ENCODE measurements at regions not wholly inside any gene's neighbourhood (a gene's known extent, or its start where the extent isn't known, plus 50 kb on each side); places are given as distances from the start of the nearest gene placed in this dataset.

GRCh38 chr6:45783716-45784115 is 231.9 kb downstream of the CLIC5 start:
- no peaks in the 10 kb centered on the region for H3K36me3 Mint-ChIP-seq
- ATAC-seq (no peak), DNase-seq (no peak)
- peaks cover 5% of the 10 kb centered on the region for H3K27me3 Mint-ChIP-seq
- no peaks in the 10 kb centered on the region for H3K9me3 Mint-ChIP-seq (ENCODE audit: low read depth)
- H3K4me1 Mint-ChIP-seq: no peaks in the 10 kb centered on the region
- H3K27ac Mint-ChIP-seq: no peak overlapping the region
- CTCF ChIA-PET: no interaction called here
- H3K4me3 Mint-ChIP-seq: no peak overlapping the region

DNA sequence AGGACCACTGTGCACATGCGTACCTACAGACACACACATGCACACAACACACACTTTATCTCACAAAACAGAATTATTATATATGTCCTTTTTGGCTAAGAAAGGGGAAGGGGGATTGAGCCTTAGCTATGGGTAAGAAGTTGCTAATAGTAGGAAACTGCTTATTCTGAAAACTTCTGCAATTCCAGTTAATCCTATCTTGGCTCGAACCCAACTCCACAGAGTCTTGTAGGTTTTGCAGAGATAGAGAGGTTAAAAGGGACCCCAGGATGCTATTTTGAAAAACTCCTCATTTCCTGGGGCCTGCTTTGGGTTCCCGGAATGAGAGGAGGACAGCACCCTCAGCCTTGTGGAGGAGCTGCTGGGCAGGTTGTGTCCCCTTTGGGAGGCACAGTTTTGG is 233.8 kb downstream of the CLIC5 start:
- no peak overlapping the region for H3K27ac Mint-ChIP-seq
- H3K36me3 Mint-ChIP-seq: no peaks in the 10 kb centered on the region
- DNase-seq (no peak), ATAC-seq (no peak)
- CTCF ChIA-PET: no interaction called here
- no peaks in the 10 kb centered on the region for H3K9me3 Mint-ChIP-seq (ENCODE audit: low read depth)
- peaks cover 10% of the 10 kb centered on the region for H3K27me3 Mint-ChIP-seq
- H3K4me1 Mint-ChIP-seq: no peaks in the 10 kb centered on the region
- no peak overlapping the region for H3K4me3 Mint-ChIP-seq

GRCh38 chr6:45780523-45780922 is 235.1 kb downstream of the CLIC5 start:
- CTCF ChIA-PET: no interaction called here
- Mint-ChIP-seq H3K36me3 (no peaks in the 10 kb centered on the region), H3K9me3 (ENCODE audit: low read depth) (no peaks in the 10 kb centered on the region), H3K4me3 (no peak overlapping the region), H3K27ac (no peak overlapping the region), H3K27me3 (peaks cover 12% of the 10 kb centered on the region), H3K4me1 (no peaks in the 10 kb centered on the region)
- ATAC-seq (no peak), DNase-seq (no peak)

DNA sequence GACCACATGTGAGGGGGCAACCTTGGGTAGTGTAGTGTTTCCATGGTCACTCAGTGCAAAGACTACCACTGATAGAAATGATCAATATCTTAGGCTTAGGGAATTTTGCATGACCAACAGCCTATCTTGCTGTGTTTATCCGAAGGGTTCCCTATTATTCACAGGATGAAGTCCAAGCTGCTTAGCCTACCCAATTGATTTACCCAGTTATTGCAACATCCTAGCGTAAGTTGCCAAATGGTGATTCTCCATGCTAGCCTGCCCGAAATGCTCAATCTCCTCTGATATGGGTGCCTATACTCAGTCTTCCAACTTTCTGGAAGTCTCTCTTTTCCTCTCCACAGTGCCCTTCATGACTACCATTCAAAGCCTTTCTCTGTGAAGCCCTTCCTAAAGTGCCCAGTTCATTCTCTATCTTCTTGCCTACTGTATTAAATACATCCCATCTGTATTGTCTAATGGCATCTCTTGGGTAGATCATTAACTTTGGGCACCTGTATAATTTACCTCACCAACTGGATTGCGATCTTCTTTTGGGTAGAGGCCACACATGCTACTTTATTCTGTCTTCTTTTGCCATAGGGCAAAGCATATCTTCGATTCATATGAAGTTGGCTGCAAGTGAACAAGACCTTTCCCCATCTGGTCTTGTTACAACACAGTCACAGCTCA is 240.5 kb downstream of the CLIC5 start:
- H3K4me3 Mint-ChIP-seq: no peak overlapping the region
- H3K4me1 Mint-ChIP-seq: no peaks in the 10 kb centered on the region
- H3K27ac Mint-ChIP-seq: no peak overlapping the region
- H3K9me3 Mint-ChIP-seq (ENCODE audit: low read depth): no peaks in the 10 kb centered on the region
- peaks cover 14% of the 10 kb centered on the region for H3K27me3 Mint-ChIP-seq
- CTCF ChIA-PET: no interaction called here
- H3K36me3 Mint-ChIP-seq: peaks cover 2% of the 10 kb centered on the region
- no peak for DNase-seq
- ATAC-seq: no peak

DNA sequence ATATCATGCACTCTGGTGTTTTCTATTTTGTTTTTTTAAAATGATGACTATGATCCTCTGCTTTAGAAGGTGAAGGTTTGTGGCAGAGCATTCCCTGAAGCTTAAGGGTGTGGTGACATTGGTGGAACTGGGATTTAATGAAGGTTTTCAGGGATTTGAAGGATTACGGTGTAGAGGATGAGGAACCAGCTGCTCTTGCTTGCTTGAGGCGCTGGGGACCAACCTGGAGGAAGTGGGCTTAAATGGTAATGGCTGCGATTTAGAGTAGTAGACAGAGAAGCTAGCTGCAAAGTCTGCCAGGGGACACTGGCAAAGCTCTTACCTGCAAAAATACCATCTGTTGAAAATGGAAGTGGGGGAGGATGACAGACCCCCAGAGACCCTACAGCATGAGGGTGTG is 241.8 kb downstream of the CLIC5 start:
- no peak for DNase-seq
- H3K4me1 Mint-ChIP-seq: no peaks in the 10 kb centered on the region
- H3K27me3 Mint-ChIP-seq: peaks cover 14% of the 10 kb centered on the region
- no peak overlapping the region for H3K27ac Mint-ChIP-seq
- peaks cover 2% of the 10 kb centered on the region for H3K36me3 Mint-ChIP-seq
- ATAC-seq: no peak
- H3K9me3 Mint-ChIP-seq (ENCODE audit: low read depth): no peaks in the 10 kb centered on the region
- no peak overlapping the region for H3K4me3 Mint-ChIP-seq
- CTCF ChIA-PET: no interaction called here

- no peak for ATAC-seq
- Mint-ChIP-seq H3K9me3 (ENCODE audit: low read depth) (no peaks in the 10 kb centered on the region), H3K4me3 (no peak overlapping the region), H3K36me3 (peaks cover 2% of the 10 kb centered on the region), H3K27me3 (peaks cover 12% of the 10 kb centered on the region), H3K27ac (no peak overlapping the region), H3K4me1 (no peaks in the 10 kb centered on the region)
- CTCF ChIA-PET: no interaction called here
- DNase-seq: no peak
These were observed 242.7 kb downstream of the CLIC5 start for GRCh38 chr6:45772886-45773495.

- Mint-ChIP-seq H3K4me3 (no peak overlapping the region), H3K36me3 (peaks cover 3% of the 10 kb centered on the region), H3K27me3 (peaks cover 9% of the 10 kb centered on the region), H3K4me1 (no peaks in the 10 kb centered on the region), H3K27ac (no peak overlapping the region), H3K9me3 (ENCODE audit: low read depth) (no peaks in the 10 kb centered on the region)
- DNase-seq (no peak), ATAC-seq (no peak)
- CTCF ChIA-PET: no interaction called here
These were observed 243.6 kb downstream of the CLIC5 start for GRCh38 chr6:45772051-45772450.

- CTCF ChIA-PET: no interaction called here
- Mint-ChIP-seq H3K4me1 (peaks cover 7% of the 10 kb centered on the region), H3K36me3 (peaks cover 23% of the 10 kb centered on the region), H3K9me3 (ENCODE audit: low read depth) (peaks cover 19% of the 10 kb centered on the region), H3K4me3 (no peak overlapping the region), H3K27me3 (peaks cover 35% of the 10 kb centered on the region), H3K27ac (no peak overlapping the region)
- ATAC-seq (no peak), DNase-seq (no peak)
These were observed 252.4 kb downstream of the CLIC5 start for GRCh38 chr6:45763281-45763680.

DNA sequence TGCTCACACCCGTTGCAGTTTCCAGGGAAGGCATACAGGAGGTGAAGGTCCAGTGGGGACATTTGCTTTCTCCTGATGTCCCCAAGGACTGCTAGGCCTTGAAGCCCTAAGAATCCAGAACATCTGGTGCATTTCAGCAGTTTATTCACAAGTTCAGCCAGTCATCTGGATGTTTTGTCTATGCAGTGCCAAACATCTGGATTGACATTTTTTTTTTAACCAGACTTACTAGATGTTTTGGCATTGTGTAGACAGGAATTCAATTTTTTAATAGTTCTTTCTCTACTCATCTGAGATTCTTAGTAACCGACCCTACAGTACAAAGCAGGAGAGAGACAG is 256.2 kb downstream of the CLIC5 start:
- Mint-ChIP-seq H3K9me3 (ENCODE audit: low read depth) (peaks cover 14% of the 10 kb centered on the region), H3K27ac (no peak overlapping the region), H3K4me1 (peaks cover 7% of the 10 kb centered on the region), H3K36me3 (peaks cover 14% of the 10 kb centered on the region), H3K4me3 (no peak overlapping the region), H3K27me3 (peaks cover 32% of the 10 kb centered on the region)
- ATAC-seq (no peak), DNase-seq (no peak)
- CTCF ChIA-PET: no interaction called here

GRCh38 chr6:45758787-45759471 is 256.7 kb downstream of the CLIC5 start:
- no peak for DNase-seq
- Mint-ChIP-seq H3K27me3 (peaks cover 30% of the 10 kb centered on the region), H3K27ac (no peak overlapping the region), H3K4me3 (no peak overlapping the region), H3K4me1 (peaks cover 7% of the 10 kb centered on the region), H3K36me3 (peaks cover 10% of the 10 kb centered on the region), H3K9me3 (ENCODE audit: low read depth) (peaks cover 12% of the 10 kb centered on the region)
- ATAC-seq: no peak
- CTCF ChIA-PET: no interaction called here

- CTCF ChIA-PET: no interaction called here
- Mint-ChIP-seq H3K36me3 (no peaks in the 10 kb centered on the region), H3K9me3 (ENCODE audit: low read depth) (peaks cover 2% of the 10 kb centered on the region)
These were observed 258.1 kb downstream of the CLIC5 start for GRCh38 chr6:45757443-45758130.

GRCh38 chr6:45756606-45757005 is 259.1 kb downstream of the CLIC5 start:
- Mint-ChIP-seq H3K27ac (no peak overlapping the region), H3K9me3 (ENCODE audit: low read depth) (peaks cover 1% of the 10 kb centered on the region), H3K36me3 (no peaks in the 10 kb centered on the region), H3K4me1 (peaks cover 7% of the 10 kb centered on the region), H3K27me3 (peaks cover 17% of the 10 kb centered on the region), H3K4me3 (no peak overlapping the region)
- no peak for ATAC-seq
- no peak for DNase-seq
- CTCF ChIA-PET: no interaction called here

More at GRCh38 chr6:45757443-45758130, 258.1 kb downstream of the CLIC5 start:
- Mint-ChIP-seq H3K4me3 (no peak overlapping the region), H3K27me3 (peaks cover 21% of the 10 kb centered on the region), H3K27ac (no peak overlapping the region), H3K4me1 (peaks cover 7% of the 10 kb centered on the region)
- DNase-seq (no peak), ATAC-seq (no peak)

GRCh38 chr6:45754432-45754831 is 261.2 kb downstream of the CLIC5 start:
- H3K4me3 Mint-ChIP-seq: no peak overlapping the region
- CTCF ChIA-PET: no interaction called here
- H3K9me3 Mint-ChIP-seq (ENCODE audit: low read depth): no peaks in the 10 kb centered on the region
- peaks cover 7% of the 10 kb centered on the region for H3K4me1 Mint-ChIP-seq
- H3K27ac Mint-ChIP-seq: no peak overlapping the region
- ATAC-seq: no peak
- H3K27me3 Mint-ChIP-seq: peaks cover 16% of the 10 kb centered on the region
- DNase-seq: no peak
- H3K36me3 Mint-ChIP-seq: peaks cover 1% of the 10 kb centered on the region

GRCh38 chr6:45746046-45746445 is 269.6 kb downstream of the CLIC5 start:
- H3K27ac Mint-ChIP-seq: no peak overlapping the region

More at GRCh38 chr6:45746046-45746445, 269.6 kb downstream of the CLIC5 start:
- ATAC-seq (no peak), DNase-seq (no peak)
- CTCF ChIA-PET: no interaction called here
- H3K4me3 Mint-ChIP-seq: no peak overlapping the region
- H3K36me3 Mint-ChIP-seq: peaks cover 7% of the 10 kb centered on the region
- peaks cover 10% of the 10 kb centered on the region for H3K9me3 Mint-ChIP-seq (ENCODE audit: low read depth)
- H3K27me3 Mint-ChIP-seq: peaks cover 5% of the 10 kb centered on the region
- H3K4me1 Mint-ChIP-seq: peaks cover 16% of the 10 kb centered on the region

All from activated CD8-positive, alpha-beta memory T cell treated with anti-CD3 and anti-CD28 coated beads, Interleukin-2, amount 10 ng/mL, durations not matched to agents 7 days and 5 days (primary cell).